C4-2B (cell line): ENCODE measurements at regions not wholly inside any gene's neighbourhood (a gene's known extent, or its start where the extent isn't known, plus 50 kb on each side); places are given as distances from the start of the nearest gene placed in this dataset.

Experiments used
- CTCF ChIP-seq: fragments of 450-650 bp; conservative IDR thresholded peaks from 2 replicates; pipeline ENCODE4 v1.5.1; 2017; ENCODE audit warnings: mild to moderate bottlenecking
- ZFX ChIP-seq: fragments of 450-650 bp; IDR thresholded peaks from 2 replicates; pipeline ENCODE4 v1.6.1; 2017

DNA sequence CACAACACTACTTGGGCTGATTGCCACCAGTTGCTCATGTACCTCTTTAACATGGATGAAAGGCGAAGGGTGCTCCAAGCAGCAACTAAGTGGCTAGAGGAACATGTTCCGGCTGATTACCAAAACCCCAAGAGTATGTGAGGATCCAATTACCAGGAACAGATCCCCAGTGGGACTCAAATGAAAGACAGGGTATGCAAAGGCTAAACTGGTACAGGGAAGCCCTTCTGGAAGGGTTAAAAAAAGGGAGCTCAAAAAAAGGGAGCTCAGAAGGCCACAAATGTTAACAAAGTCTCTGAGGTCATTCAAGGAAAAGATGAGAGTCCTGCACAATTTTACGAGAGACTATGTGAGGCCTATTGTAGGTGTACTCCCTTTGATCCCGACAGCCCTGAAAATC lies 604.7 kb downstream of the UQCRFS1 start:
- TF ChIP-seq CTCF: no peak
- no peak for TF ChIP-seq ZFX
